Myocyte (in vitro differentiated cells): ENCODE measurements at regions not wholly inside any gene's neighbourhood (a gene's known extent, or its start where the extent isn't known, plus 50 kb on each side); places are given as distances from the start of the nearest gene placed in this dataset.

Source experiments
- DNase-seq: peaks from one replicate; pipeline ENCODE4 v3.0.0-alpha.2; 2012; ENCODE audit warnings: low read depth

GRCh38 chr13:24007979-24008620, 110.8 kb upstream of the C1QTNF9B start:
- no peak for DNase-seq

- no peak for DNase-seq
Observed at GRCh38 chr13:24008679-24009078, 111.4 kb upstream of the C1QTNF9B start.

- peak; percentile 54 for DNase-seq
Observed at GRCh38 chr13:24011266-24011665, 114.0 kb upstream of the C1QTNF9B start.

- DNase-seq: peak; percentile 20
Observed at GRCh38 chr13:24012648-24013047, 115.3 kb upstream of the C1QTNF9B start.

GRCh38 chr13:24013189-24013588, 115.9 kb upstream of the C1QTNF9B start:
- no peak for DNase-seq

- no peak for DNase-seq
Observed at GRCh38 chr13:24016046-24016445, 118.7 kb upstream of the C1QTNF9B start.

- no peak for DNase-seq
Observed at GRCh38 chr13:24022568-24022967, 125.3 kb upstream of the C1QTNF9B start.

- DNase-seq: no peak
Observed at GRCh38 chr13:24023073-24023472, 125.8 kb upstream of the C1QTNF9B start.

- no peak for DNase-seq
Observed at GRCh38 chr13:24027494-24027893, 130.2 kb upstream of the C1QTNF9B start.

- DNase-seq: peak; percentile 73
Observed at GRCh38 chr13:24032252-24032651, 128.3 kb upstream of the SPATA13 start.

GRCh38 chr13:24032674-24033073, 127.8 kb upstream of the SPATA13 start:
- DNase-seq: peak; percentile 32

- DNase-seq: peak; percentile 94
Observed at GRCh38 chr13:24033527-24034302, 126.8 kb upstream of the SPATA13 start.

GRCh38 chr13:24035411-24035810, 125.1 kb upstream of the SPATA13 start:
- no peak for DNase-seq

- DNase-seq: no peak
Observed at GRCh38 chr13:24036115-24036514, 124.4 kb upstream of the SPATA13 start.

- DNase-seq: peak; percentile 74
Observed at GRCh38 chr13:24038405-24038804, 122.1 kb upstream of the SPATA13 start.

GRCh38 chr13:24038841-24039330, 121.6 kb upstream of the SPATA13 start:
- DNase-seq: peak; percentile 86

- no peak for DNase-seq
Observed at GRCh38 chr13:24039621-24040475, 120.7 kb upstream of the SPATA13 start.

GRCh38 chr13:24040835-24041234, 119.7 kb upstream of the SPATA13 start:
- no peak for DNase-seq

- DNase-seq: no peak
Observed at GRCh38 chr13:24041651-24042225, 118.8 kb upstream of the SPATA13 start.

GRCh38 chr13:24042710-24043440, 117.6 kb upstream of the SPATA13 start:
- peak; percentile 82 for DNase-seq
